Hematopoietic multipotent progenitor cell (in vitro differentiated cells): ENCODE measurements at regions not wholly inside any gene's neighbourhood (a gene's known extent, or its start where the extent isn't known, plus 50 kb on each side); places are given as distances from the start of the nearest gene placed in this dataset.
A peak's percentile ranks its signal among the peaks of the same experiment; 100 is the strongest.
"Not testable (repeated sequence)": the region's sequence is repeated elsewhere in the genome, so short reads cannot be mapped to it uniquely, and the experiment has no call there.

Experiments
- DNase-seq, 3 donors: peaks; one replicate each; pipeline ENCODE4 v3.0.0-alpha.2; 2011 to 2015; ENCODE audit warnings: low read depth in 2 of 3, low spot score in 2 of 3

GRCh38 chr6:131336596-131336995 lies 201.3 kb downstream of the AKAP7 start:
- no peak for DNase-seq

- not testable (repeated sequence) for DNase-seq
These were observed 211.6 kb downstream of the AKAP7 start for GRCh38 chr6:131346896-131347295.

GRCh38 chr6:131348572-131348971 lies 213.3 kb downstream of the AKAP7 start:
- DNase-seq = no peak

GRCh38 chr6:131349199-131349598 lies 213.9 kb downstream of the AKAP7 start:
- no peak for DNase-seq

GRCh38 chr6:131353106-131353505 lies 217.8 kb downstream of the AKAP7 start:
- no peak for DNase-seq

- no peak for DNase-seq
These were observed 218.6 kb downstream of the AKAP7 start for GRCh38 chr6:131353876-131354275.

- no peak for DNase-seq
These were observed 218.7 kb upstream of the ARG1 start for GRCh38 chr6:131354356-131354755.

GRCh38 chr6:131356161-131356560 lies 216.9 kb upstream of the ARG1 start:
- DNase-seq = no peak

- no peak for DNase-seq
These were observed 215.5 kb upstream of the ARG1 start for GRCh38 chr6:131357501-131357900.

- no peak for DNase-seq
These were observed 211.0 kb upstream of the ARG1 start for GRCh38 chr6:131362070-131362469.

GRCh38 chr6:131362696-131363095 lies 210.3 kb upstream of the ARG1 start:
- no peak for DNase-seq

- DNase-seq = no peak
These were observed 208.8 kb upstream of the ARG1 start for GRCh38 chr6:131363947-131364834.

- no peak for DNase-seq
These were observed 206.8 kb upstream of the ARG1 start for GRCh38 chr6:131366223-131366622.

- DNase-seq = no peak
These were observed 205.7 kb upstream of the ARG1 start for GRCh38 chr6:131367206-131367873.

GRCh38 chr6:131368198-131368911 lies 204.7 kb upstream of the ARG1 start:
- peak in 2 of 3 donors; percentile 22 to 67 for DNase-seq

- DNase-seq = no peak
These were observed 200.5 kb upstream of the ARG1 start for GRCh38 chr6:131372535-131372934.

- DNase-seq = no peak
These were observed 195.8 kb upstream of the ARG1 start for GRCh38 chr6:131377112-131377705.

GRCh38 chr6:131378874-131379273 lies 194.2 kb upstream of the ARG1 start:
- DNase-seq = no peak

- no peak for DNase-seq
These were observed 193.1 kb upstream of the ARG1 start for GRCh38 chr6:131379948-131380347.

GRCh38 chr6:131381052-131381708 lies 191.8 kb upstream of the ARG1 start:
- DNase-seq = peak in 1 of 3 donors; percentile 55

- no peak for DNase-seq
These were observed 191.3 kb upstream of the ARG1 start for GRCh38 chr6:131381709-131382093.
